Right kidney (tissue), 1 donor: ENCODE measurements at regions not wholly inside any gene's neighbourhood (a gene's known extent, or its start where the extent isn't known, plus 50 kb on each side); places are given as distances from the start of the nearest gene placed in this dataset.
"Not testable (repeated sequence)": the region's sequence is repeated elsewhere in the genome, so short reads cannot be mapped to it uniquely, and the experiment has no call there.

Experiments used
- DNase-seq: peaks from one replicate; pipeline ENCODE4 v3.0.0-alpha.2; 2016

DNA sequence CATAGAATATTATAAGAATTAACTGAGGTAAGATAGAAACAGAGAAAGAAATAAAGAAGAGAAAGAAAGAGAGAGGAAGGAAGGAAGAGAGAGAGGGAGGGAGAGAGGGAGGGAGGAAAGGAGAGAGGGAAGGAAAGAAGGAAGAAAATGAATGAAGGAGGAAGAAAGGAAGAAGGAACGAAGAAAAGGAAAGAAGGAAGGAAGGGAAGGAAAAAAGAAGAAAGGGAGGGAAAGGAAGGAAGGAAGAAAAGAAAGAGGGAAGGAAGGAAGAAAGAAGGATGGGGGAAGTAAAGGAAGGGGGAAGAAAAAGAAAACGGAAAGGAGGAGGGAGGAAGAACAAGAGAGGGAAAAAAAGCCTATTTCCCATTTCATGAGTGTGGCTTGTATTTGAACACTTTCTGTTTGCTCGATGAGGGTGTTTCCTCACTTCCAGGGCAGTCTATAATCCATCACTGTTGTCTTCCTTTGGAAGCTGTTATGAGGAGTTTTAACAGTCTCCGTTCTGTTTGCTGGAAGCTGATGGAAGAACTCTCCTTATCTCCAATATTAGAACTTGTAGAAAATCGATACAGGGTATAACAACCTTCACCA is 402.4 kb downstream of the TMEM114 start:
- no peak for DNase-seq

DNA sequence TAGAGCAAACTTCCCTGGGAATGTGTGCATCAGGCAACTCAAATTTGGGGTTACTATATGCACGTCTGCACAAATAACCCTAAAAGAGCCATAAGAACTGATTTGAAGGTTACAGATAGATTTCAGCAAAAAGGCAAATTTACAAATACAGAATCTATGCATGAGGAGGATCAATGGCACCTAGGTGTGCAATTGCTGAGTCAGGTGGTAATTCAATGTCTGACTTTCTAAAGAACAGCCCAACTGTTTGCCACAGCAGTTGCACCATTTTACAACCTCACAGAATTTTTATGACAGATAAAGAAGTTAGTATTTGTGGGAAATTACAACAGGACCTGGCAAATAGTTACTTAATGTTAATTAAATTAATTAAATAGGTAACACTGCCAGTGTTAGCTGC is 405.5 kb downstream of the TMEM114 start:
- no peak for DNase-seq

DNA sequence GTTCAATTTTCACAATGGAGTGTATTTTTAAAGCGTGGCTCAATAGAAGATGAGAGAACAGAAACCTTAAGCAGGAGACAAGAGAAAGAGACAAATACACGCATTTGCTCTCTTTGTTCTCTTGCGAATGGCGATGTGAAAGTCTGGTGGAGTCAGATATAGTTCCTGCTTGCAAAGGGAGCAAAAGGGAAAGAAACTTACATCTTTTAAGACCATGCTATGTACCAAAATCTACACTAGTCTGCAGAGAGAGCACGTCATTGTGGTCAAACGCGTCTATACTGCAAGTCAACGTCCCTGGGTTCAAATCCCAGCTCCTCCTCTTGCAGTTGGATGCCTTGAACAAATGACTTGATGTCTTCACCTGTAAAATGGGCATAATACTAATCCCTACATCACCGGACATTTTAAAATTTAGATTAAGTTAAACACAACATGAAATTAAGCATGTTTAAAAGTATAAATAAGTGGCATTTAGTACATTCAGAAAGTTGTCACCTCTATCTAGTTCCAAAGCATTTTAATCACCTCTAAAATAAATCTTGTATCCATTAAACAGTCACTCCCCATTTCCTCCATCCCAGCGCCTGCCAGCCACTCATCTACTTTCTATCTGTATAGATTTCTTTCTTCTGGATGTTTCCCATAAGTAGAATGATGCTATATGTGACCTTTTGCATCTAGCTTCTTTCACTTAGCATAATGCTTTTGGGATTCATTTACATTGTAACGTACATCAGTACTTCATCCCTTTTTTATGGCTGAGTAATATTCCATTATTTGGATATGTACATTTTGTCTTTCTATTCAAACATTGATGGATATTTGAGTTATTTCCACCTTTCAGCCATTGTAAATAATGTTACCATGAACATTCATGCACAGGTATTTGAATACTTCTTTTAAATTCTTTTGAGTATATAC is 406.9 kb downstream of the TMEM114 start:
- no peak for DNase-seq

DNA sequence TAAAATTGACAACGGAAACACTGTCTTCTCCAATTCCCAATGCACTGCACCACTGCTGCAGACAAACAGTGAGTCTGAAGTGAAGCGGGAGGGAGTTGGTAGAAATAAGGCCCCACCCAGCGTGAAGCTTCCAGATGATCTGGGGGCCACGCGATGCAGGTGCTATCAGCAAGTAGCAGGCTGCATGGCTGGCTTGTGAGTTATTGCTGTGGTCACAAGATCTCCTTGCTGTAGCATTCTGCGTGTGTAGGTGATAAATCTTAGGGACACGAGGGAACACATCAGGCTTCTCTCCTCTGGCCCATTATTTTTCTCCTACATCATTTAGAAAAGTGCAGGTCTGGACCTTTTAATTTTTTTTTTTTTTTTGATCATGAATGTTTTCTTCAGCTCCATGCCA is 407.6 kb downstream of the TMEM114 start:
- no peak for DNase-seq

DNA sequence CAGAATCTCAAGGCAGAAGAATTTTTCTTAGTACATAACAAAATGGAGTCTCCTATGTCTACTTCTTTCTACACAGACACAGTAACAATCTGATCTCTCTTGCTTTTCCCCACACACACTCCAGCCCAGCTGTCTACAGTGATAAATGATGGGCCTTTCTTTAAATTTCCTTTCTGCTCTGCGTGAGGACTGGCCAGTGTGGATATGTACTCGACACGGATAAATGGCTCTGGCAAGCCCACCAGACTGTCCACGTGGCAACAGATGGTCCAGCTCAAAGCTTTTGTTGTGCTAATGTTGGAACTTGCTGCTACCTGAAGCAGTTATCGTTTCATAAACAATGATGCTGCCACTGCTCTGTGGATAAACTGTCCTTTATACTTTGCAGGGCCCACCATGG is 410.7 kb downstream of the TMEM114 start:
- DNase-seq = peak; percentile 21

DNA sequence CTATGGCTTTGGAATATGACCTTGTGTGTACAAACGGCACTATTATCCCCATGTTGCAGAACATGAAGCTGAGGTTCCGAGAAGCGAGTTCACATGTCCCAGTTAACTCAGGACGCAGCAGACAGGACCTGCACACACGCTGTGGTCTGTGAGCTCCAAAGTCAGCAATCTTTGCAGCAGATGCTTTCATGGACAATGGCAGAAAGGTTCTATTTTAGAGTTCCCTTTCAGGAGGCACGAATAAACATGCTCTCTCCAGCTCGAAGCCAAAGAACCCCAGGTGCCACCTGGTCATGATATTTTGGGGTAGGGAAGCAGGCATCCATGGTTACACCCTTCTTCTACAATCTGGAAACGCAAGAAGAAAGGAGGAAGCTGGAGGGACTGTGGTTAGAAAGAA is 412.0 kb downstream of the TMEM114 start:
- no peak for DNase-seq

DNA sequence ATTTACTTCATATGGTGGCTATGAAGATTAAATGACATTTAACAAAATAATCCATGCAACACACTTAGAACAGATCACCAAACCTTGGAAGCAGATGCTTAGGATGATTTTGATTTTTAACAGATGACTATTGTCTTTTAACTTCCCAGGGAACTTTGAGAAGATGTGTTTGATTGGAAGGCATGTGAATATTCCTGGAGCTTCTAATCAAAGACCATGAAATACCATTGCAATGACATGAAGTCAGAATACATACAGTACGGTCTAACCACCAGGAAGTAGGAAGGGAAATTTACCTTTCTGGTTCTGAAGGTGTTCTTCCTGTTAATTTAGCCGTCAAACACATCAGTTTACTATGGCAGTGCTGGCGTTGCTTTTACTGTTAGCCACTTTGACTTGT is 414.9 kb downstream of the TMEM114 start:
- DNase-seq = no peak

DNA sequence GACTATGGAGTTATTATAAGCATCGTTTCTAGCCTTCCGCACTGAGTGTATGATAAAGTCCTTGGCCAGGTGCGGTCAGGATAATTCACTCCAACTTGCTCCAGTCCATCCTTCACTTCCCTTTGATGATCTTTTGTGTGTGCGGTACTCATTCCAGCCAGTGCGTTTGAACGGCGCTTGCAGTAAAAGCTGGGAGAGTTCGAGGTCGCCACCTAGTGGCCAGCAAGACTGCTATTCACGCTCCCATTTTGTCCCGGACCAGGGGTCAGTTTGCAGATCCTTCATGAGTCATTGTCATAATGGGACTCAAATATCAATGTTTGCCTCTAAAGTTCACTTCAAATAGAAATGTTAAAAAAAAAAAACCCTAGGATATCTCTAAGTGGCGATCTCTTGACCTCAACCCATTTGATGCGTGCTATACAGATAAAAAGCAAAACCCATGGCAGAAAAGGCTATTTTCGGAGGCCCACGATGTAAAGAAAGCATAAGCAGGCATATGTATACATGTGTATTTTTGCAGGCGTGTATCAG is 417.1 kb downstream of the TMEM114 start:
- DNase-seq = peak; percentile 27

DNA sequence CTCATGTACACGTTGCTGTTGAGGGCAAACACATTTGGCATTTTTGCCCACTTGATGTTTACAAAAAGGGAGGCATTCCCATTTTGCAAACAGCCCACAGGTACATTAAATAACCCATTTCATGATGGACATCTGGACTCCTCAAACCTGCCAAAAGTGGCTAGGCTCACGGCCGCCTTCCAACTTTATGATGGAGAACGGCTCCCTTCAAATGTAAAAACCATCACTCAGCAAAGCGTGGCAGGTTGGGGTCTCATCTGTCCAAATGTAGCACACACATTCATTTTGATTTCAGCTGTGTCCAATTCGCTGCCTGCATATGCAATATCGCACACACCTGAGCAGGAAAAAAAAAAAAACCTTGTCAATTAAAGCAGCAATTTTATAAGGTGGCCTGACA is 417.8 kb downstream of the TMEM114 start:
- DNase-seq = no peak

DNA sequence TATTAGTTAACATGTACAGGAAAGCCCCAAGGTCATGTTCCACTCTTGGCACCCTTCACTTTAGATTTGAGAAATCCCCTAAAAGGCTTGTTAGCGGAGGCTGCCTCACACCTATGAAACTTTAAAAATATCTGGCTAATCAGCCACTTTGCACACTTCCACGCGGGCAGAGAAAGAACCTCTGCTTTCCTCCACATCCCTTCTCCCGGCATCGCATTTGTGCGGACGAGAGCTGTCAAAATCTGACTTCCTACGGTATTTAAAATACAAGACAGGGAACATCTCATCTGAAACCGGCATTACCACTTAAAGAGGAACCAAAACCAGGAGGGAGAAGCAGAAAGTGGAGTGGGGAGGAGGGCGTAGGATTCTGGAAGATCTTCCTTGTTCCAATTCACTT is 422.3 kb downstream of the TMEM114 start:
- DNase-seq = no peak

DNA sequence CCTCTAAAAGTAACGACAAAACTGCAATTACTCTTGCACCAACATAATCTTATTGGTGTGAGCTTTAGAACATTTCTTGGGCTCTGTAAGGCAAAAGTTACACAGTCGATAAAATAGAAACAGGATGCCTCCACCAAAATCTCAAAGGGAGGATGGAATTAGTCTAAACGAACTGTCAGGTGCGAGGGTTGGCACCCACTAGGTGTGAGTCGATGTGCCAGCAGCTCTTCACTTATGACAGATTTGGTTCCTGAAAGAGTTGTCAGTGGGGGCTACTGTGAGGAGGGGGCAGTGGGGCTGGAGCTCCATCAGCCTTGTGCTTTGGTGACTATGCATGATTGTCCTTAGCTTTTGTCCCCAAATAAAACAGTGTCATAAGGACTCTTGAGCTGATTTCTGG is 422.9 kb downstream of the TMEM114 start:
- DNase-seq = no peak

DNA sequence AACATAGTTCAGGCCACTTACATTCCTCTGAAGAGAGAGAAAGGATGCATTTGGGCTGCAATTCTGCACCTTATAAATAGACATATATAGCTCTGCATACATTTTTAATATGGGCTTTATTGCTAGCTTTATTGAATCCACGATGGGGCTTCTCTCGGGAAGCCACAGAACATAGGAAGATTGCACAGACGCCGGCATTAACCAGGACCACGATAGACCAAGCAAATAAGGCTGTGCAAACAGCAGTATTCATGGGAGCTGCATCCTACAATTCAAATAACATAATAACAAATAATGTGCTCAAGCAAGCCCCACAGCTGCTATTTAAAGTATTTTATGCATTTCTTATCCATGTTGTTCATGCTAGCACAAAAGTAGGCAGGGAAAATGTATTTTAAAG is 432.3 kb downstream of the TMEM114 start:
- DNase-seq = no peak

DNA sequence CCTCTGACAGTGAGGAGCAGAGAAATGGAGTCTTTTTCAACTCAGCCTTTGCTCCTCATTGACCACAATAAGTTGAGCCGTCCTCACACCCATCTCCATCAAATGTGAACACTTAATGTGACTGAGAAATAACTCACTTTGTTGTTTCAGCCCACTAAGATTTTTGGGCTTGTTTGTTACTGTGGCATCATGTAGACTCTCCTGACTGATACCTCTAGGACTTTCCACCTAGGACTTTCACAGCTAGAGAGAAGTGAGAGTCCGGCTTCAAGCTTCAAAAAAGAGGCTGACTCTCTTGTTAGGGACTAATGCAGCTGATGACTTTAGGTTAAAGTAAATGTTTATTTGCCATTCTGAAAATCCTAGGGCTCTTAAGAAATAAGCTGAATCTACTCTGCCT is 435.0 kb downstream of the TMEM114 start:
- no peak for DNase-seq

DNA sequence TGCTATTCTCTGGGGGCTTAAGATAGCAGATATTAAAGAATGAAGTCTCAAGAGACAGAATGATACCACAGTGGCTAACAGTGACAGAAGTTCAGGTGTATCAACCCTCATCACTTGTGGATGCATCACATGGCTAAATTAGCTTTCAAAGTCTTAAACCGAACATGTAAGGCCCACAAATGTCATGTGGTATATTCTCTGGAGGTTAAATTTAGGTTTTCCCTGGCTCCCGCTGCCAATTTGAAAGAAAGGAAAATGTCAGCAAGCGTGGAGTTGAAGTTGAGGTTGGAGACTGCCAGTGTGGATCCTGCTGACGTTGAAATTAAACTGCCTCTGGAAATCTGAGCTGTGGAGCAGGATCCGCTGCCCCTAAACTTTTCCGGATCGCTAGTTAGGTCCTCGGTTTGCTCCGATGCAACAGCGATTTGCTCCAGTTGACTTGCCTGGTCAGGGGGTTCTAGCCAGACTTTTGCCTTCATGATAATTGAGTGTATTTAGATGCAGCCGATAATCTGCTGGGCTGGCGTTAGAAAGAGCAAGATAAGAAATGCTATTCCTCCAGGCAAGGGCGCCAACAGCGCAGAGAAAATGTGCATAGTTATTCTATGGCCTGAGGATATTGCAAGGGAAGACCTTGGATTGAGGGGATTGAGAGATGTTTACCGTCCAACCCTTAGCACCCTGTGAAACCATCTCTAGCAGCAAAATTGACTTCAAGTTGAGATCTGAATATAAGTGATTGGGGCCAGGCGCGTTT is 443.9 kb downstream of the TMEM114 start:
- DNase-seq = no peak

DNA sequence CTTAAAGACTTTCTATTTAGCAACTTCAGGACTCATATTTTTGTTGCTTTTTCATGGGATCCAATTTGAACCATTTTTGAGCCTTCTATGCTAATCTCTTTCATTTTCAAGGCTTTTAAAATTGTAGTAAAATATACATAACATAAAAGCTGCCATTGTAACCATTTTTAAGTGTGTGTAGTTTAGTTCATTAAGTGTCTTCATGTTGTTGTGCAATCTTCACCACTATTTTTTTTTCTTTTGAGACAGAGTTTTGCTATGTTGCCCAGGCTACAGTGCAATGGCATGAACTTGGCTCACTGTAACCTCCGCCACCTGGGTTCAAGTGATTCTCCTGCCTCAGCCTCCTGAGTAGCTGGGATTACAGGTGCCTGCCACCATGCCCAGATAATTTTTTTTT is 451.6 kb downstream of the TMEM114 start:
- no peak for DNase-seq

DNA sequence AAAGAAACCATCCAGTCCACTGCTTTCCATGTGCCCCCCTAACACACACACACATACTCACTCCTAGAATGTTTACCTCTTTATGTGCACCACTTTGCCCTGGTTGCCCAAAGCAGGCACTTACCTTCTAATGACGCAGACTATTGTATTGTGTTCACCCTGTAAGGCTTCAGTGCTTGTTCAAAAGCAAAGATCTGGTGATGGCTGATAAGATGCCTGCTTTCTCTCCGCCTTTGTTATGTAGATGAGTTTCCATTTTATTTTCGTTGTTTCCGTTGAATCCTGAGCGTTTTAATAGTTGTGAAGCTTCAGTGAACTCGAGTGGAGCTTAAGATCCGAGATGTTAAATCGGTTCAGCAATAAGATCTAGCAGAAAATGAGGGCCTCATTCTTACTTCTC is 452.7 kb downstream of the TMEM114 start:
- no peak for DNase-seq

DNA sequence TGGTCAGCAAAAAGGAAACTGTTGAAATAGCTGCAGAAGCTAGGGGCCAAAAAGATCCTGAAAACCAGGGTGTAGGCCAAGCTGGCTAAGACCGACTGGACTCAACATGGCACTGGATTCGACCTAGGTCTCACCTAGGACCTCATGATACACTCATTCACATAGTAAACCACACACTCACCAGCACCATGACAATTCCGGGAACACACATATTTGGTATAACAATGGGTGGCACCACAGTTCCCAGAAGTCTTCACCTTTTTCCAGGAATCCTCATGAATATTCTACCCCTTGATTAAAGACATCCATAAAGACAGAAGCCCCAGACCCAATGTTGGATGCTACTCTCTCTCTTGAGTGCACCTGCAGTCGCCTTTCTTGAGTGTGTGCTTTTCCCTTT is 460.1 kb downstream of the TMEM114 start:
- DNase-seq = no peak

DNA sequence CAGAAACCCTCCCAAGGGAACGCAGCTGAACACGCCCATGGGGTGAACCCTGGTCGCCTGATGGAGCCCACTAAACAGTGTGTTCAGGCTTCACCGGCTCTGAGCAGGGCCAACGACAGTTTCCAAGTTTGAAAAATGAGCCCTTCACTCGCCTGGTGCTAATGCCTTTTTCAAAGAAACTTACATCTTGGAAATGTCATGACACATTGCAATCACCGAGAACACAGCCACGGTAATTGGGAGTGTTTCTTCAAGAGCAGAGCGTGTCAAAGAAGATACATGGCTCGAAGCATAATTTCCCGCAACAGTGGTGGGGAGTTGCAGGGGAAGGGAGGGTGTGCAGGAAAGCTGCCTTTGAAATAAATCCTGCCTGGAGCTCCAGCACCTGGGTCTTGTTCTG is 463.2 kb downstream of the TMEM114 start:
- peak; percentile 4 for DNase-seq

DNA sequence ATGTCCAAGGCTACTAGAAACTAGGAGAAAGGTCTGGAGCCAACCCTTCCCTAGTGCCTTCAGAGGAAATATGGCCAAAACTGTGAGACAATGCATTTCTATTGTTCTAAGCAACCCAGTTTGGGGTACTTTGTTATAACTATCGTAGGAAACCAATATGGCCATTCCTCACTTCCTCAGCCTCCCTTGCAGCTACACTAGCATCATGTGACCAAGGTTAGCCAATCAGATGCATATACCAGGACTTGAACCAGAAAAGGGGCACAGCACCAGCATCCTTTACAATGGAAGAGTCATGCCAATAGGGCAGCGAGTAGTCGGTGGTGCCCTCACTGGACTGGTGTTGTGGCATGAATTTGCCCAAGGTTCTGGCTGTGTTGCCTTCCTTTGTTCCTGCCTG is 464.0 kb downstream of the TMEM114 start:
- DNase-seq = no peak

DNA sequence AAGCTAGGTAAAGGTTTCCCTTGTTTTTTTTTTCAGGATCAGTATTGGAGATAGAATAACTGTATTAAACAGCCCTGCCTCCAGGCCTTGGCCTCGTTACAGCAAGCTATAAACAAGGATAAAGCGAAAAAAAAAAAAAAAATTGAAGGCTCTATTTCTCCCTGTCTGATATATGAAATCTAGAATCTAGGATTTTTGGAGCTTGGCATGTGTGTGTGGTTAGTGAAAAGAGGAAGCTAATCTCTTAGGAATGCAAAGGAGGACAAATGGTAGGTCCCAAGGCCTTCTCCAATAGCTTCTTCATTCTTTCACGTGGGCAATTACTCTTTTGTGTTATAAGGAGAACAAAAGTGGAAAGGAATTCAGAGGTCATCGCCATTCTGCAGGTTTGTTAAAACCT is 470.3 kb downstream of the TMEM114 start:
- DNase-seq = no peak

DNA sequence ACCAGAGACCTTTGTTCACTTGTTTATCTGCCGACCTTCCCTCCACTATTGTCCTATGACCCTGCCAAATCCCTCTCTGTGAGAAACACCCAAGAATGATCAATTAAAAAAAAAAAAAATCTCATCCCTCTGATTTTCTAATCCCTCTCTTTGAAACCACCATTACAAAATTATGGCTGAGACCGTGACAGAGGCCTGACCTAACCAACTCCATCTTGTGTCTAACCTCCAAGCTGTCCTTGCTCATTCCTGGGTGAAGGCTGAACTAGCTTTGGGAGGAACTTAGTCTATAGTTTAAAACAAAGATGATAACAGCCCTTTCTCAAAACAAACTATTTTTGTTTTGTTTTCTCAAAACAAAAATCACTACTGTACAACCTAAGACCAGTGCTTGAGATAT is 474.5 kb downstream of the TMEM114 start:
- DNase-seq = no peak

DNA sequence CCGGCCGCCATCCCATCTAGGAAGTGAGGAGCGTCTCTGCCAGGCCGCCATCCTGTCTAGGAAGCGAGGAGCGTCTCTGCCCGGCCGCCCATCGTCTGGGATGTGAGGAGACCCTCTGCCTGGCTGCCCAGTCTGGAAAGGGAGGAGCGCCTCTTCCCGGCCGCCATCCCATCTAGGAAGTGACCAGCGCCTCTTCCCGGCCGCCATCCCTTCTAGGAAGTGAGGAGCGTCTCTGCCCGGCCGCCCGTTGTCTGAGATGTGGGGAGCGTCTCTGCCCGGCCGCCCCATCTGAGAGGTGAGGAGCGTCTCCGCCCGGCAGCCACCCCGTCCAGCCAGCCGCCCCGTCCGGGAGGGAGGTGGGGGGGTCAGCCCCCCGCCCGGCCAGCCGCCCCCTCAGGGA is 475.4 kb downstream of the TMEM114 start:
- DNase-seq = not testable (repeated sequence)

DNA sequence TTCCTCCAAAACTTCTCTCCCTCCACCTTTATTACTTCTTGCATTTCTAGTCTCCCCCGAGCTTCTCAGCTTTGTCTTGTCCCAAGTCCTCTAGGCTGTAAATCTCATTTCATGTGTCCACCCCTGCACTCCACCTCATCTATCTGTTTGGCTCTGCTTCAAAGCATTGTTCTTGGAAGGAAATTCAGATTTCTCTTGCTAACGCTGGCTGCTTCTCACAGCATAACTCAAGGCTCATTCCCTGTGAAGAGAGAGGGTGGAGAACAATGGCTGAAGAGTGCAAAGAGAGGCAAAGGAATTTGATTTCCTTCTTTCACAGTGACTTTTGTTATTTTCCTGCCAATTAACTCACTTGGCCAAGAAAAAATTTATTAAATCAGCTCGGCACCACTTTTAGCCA is 476.5 kb downstream of the TMEM114 start:
- no peak for DNase-seq
